IPS-15b (cell line): ENCODE measurements at regions not wholly inside any gene's neighbourhood (a gene's known extent, or its start where the extent isn't known, plus 50 kb on each side); places are given as distances from the start of the nearest gene placed in this dataset.

ENCODE experiments used
- H3K27me3 ChIP-seq: one replicate; pipeline ENCODE4 v1.6.1; 2013; ENCODE audit warnings: low read length; ENCODE audit not compliant: control insufficient read depth, insufficient read depth
- H3K36me3 ChIP-seq: one replicate; pipeline ENCODE4 v1.6.1; 2013; ENCODE audit warnings: low read length; ENCODE audit not compliant: control insufficient read depth, insufficient read depth
- H3K4me1 ChIP-seq: one replicate; pipeline ENCODE4 v1.6.1; 2013; ENCODE audit warnings: mild to moderate bottlenecking, low read length; ENCODE audit not compliant: control insufficient read depth, insufficient read depth
- H3K4me3 ChIP-seq: one replicate; pipeline ENCODE4 v1.5.1; 2013; ENCODE audit warnings: low read depth, low read length
- H3K9ac ChIP-seq: one replicate; pipeline ENCODE4 v1.6.1; 2013; ENCODE audit warnings: low read depth, mild to moderate bottlenecking, low read length
- H3K9me3 ChIP-seq: one replicate; pipeline ENCODE4 v1.6.1; 2013; ENCODE audit warnings: mild to moderate bottlenecking, low read length; ENCODE audit not compliant: control insufficient read depth, insufficient read depth

- Histone ChIP-seq H3K4me1 (no peaks in the 10 kb centered on the region), H3K9ac (no peak overlapping the region), H3K4me3 (no peak overlapping the region), H3K36me3 (no peaks in the 10 kb centered on the region), H3K27me3 (no peaks in the 10 kb centered on the region), H3K9me3 (no peaks in the 10 kb centered on the region)
Observed at GRCh38 chr3:177977381-177978158, 558.7 kb upstream of the KCNMB2 start.

- H3K9me3 ChIP-seq, result no peaks in the 10 kb centered on the region
- no peak overlapping the region for H3K9ac ChIP-seq
- H3K36me3 ChIP-seq, result no peaks in the 10 kb centered on the region
- no peaks in the 10 kb centered on the region for H3K4me1 ChIP-seq
- H3K4me3 ChIP-seq, result no peak overlapping the region
- no peaks in the 10 kb centered on the region for H3K27me3 ChIP-seq
Observed at GRCh38 chr3:177978946-177979345, 557.3 kb upstream of the KCNMB2 start.

- Histone ChIP-seq H3K4me1 (no peaks in the 10 kb centered on the region), H3K4me3 (no peak overlapping the region), H3K9me3 (no peaks in the 10 kb centered on the region), H3K9ac (no peak overlapping the region), H3K27me3 (no peaks in the 10 kb centered on the region), H3K36me3 (no peaks in the 10 kb centered on the region)
Observed at GRCh38 chr3:177979703-177980102, 556.5 kb upstream of the KCNMB2 start.

- H3K4me3 ChIP-seq, result no peak overlapping the region
- no peak overlapping the region for H3K9ac ChIP-seq
- no peaks in the 10 kb centered on the region for H3K36me3 ChIP-seq
- no peaks in the 10 kb centered on the region for H3K27me3 ChIP-seq
- no peaks in the 10 kb centered on the region for H3K4me1 ChIP-seq
- no peaks in the 10 kb centered on the region for H3K9me3 ChIP-seq
Observed at GRCh38 chr3:177981576-177981975, 554.7 kb upstream of the KCNMB2 start.

GRCh38 chr3:177982034-177982433, 554.2 kb upstream of the KCNMB2 start:
- Histone ChIP-seq H3K27me3 (no peaks in the 10 kb centered on the region), H3K4me1 (no peaks in the 10 kb centered on the region), H3K36me3 (no peaks in the 10 kb centered on the region), H3K4me3 (no peak overlapping the region), H3K9ac (no peak overlapping the region), H3K9me3 (no peaks in the 10 kb centered on the region)

- no peaks in the 10 kb centered on the region for H3K27me3 ChIP-seq
- no peak overlapping the region for H3K4me3 ChIP-seq
- H3K36me3 ChIP-seq, result no peaks in the 10 kb centered on the region
- no peak overlapping the region for H3K9ac ChIP-seq
- no peaks in the 10 kb centered on the region for H3K4me1 ChIP-seq
- H3K9me3 ChIP-seq, result no peaks in the 10 kb centered on the region
Observed at GRCh38 chr3:177983320-177983719, 552.9 kb upstream of the KCNMB2 start.

- Histone ChIP-seq H3K9me3 (no peaks in the 10 kb centered on the region), H3K4me3 (no peak overlapping the region), H3K36me3 (no peaks in the 10 kb centered on the region), H3K27me3 (no peaks in the 10 kb centered on the region), H3K9ac (no peak overlapping the region), H3K4me1 (no peaks in the 10 kb centered on the region)
Observed at GRCh38 chr3:177992993-177993970, 543.0 kb upstream of the KCNMB2 start.

GRCh38 chr3:177994976-177995375, 541.3 kb upstream of the KCNMB2 start:
- Histone ChIP-seq H3K27me3 (no peaks in the 10 kb centered on the region), H3K9ac (no peak overlapping the region), H3K9me3 (no peaks in the 10 kb centered on the region), H3K4me1 (no peaks in the 10 kb centered on the region), H3K36me3 (no peaks in the 10 kb centered on the region), H3K4me3 (no peak overlapping the region)

GRCh38 chr3:177995381-177996085, 540.7 kb upstream of the KCNMB2 start:
- Histone ChIP-seq H3K4me3 (no peak overlapping the region), H3K4me1 (no peaks in the 10 kb centered on the region), H3K36me3 (no peaks in the 10 kb centered on the region), H3K9me3 (no peaks in the 10 kb centered on the region), H3K9ac (no peak overlapping the region), H3K27me3 (no peaks in the 10 kb centered on the region)

GRCh38 chr3:178001670-178002101, 534.5 kb upstream of the KCNMB2 start:
- H3K9ac ChIP-seq, result no peak overlapping the region
- H3K4me3 ChIP-seq, result no peak overlapping the region
- H3K27me3 ChIP-seq, result no peaks in the 10 kb centered on the region
- no peaks in the 10 kb centered on the region for H3K9me3 ChIP-seq
- no peaks in the 10 kb centered on the region for H3K4me1 ChIP-seq
- H3K36me3 ChIP-seq, result no peaks in the 10 kb centered on the region

GRCh38 chr3:178002113-178002512, 534.1 kb upstream of the KCNMB2 start:
- Histone ChIP-seq H3K27me3 (no peaks in the 10 kb centered on the region), H3K4me3 (no peak overlapping the region), H3K4me1 (no peaks in the 10 kb centered on the region), H3K9ac (no peak overlapping the region), H3K36me3 (no peaks in the 10 kb centered on the region), H3K9me3 (no peaks in the 10 kb centered on the region)
